ENCODE measurements at regions not wholly inside any gene's neighbourhood (a gene's known extent, or its start where the extent isn't known, plus 50 kb on each side); places are given as distances from the start of the nearest gene placed in this dataset.
"Not testable (repeated sequence)": the region's sequence is repeated elsewhere in the genome, so short reads cannot be mapped to it uniquely, and the experiment has no call there.

DNA sequence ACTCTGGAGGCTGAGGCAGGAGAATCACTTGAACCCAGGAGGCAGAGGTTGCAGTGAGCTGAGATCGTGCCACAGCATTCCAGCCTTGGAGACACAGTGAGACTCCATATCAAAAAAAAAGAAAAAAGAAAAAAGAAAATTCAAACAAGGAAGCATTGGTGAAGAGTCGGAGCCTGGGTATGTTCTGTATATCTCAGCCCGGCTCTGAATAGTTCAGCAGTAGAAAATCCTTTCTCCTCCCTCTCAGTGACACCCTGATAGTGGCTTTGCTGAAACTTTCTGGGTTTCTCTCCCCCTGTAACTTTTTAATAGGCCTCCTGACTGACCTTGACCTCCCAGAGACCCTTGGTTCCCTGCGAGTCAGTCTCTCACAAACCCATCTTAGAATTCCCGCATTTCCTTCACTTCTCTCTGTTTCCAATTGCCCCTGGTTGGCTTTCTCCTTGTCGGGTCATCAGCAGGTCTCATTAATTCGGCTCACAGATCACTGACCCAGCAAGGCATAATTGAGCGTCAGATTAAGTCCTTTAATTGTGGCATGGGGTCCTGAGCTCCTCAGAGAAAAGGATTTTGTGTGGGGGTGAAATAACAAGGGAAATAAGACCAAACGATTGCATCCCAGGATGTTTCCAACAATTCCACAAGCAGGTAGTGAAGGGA lies 541.6 kb upstream of the NRP1 start:
- H3K4me3 ChIP-seq (ENCODE audit: low read depth in 1 of 2, low read length in 2 of 2), result no peak overlapping the region
- no peak overlapping the region for H3K9ac ChIP-seq (ENCODE audit: low read length)
- H3K4me1 ChIP-seq (ENCODE audit: insufficient read depth, low read length), result no peaks in the 10 kb centered on the region
- no peak overlapping the region for H3K27ac ChIP-seq (ENCODE audit: low read depth, low read length)
- no peaks in the 10 kb centered on the region for H3K9me3 ChIP-seq (ENCODE audit: low read length)
- H3K27me3 ChIP-seq (ENCODE audit: control insufficient read depth in 1 of 2, insufficient read depth in 2 of 2, low read length in 2 of 2), result no peaks in the 10 kb centered on the region
- H3K36me3 ChIP-seq (ENCODE audit: insufficient read depth, low read length), result no peaks in the 10 kb centered on the region

DNA sequence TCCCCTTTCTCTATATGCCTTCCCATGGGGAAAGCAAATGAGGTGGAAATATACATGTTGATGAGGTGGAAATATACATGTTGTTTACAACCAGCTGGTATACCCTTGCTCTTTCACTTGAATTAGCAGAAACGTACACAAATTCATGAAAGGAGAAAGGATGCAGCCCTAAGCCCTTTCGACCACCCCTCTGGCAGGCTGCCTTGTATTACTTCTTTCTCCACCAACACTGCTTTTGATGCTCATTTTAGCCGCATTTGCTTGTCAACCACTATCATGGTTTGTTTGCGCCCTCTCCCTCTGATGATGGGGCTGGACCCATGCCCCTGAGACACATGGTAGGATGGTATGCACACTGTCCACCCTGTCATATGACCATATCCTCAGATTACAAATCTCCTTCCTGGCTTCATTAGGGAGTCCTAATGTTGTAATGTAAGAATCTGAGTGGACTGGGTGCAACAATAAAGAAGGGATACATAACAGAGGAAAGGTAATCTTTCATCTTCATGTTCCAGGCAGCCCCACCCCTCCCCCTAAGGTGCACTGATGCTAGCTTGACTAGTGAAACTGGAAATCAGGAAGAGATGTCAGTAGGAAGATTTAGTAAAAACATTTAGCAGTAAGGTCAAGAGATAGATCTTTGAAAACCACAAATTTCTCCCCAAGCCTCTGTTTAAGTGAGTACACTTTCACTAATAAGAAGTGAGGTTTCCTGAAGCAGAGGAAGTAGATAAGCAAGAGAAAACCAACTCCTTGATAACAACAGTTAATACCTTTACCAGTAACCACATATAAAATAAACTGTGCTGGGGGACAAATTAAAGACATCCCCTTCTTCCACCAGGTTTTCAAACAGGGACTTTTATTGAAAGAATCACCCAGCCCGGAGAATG lies 536.8 kb upstream of the NRP1 start:
- no peaks in the 10 kb centered on the region for H3K9me3 ChIP-seq (ENCODE audit: low read length)
- H3K36me3 ChIP-seq (ENCODE audit: insufficient read depth, low read length), result no peaks in the 10 kb centered on the region
- no peak overlapping the region for H3K9ac ChIP-seq (ENCODE audit: low read length)
- no peak overlapping the region for H3K27ac ChIP-seq (ENCODE audit: low read depth, low read length)
- no peak overlapping the region for H3K4me3 ChIP-seq (ENCODE audit: low read depth in 1 of 2, low read length in 2 of 2)
- H3K27me3 ChIP-seq (ENCODE audit: control insufficient read depth in 1 of 2, insufficient read depth in 2 of 2, low read length in 2 of 2), result no peaks in the 10 kb centered on the region
- peaks cover 6% of the 10 kb centered on the region for H3K4me1 ChIP-seq (ENCODE audit: insufficient read depth, low read length)

DNA sequence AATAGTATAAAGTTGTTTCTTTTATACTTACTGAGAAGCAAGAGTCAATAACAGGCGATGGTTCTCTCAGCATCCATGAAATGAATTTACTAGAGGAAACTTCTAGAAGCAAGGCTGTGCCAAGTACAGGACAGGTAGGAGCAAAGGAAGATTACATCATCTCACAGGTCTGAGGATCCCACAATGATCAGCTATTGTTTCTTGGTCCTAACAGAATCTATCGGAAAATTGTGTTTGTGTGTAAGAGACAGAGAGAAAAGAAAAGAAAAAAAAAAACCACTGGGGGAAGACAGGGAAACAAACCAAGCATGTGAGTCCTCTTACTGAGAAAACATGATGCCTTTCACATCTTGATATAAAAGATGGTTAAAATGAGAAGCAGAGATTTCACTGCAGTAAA lies 535.0 kb upstream of the NRP1 start:
- H3K9me3 ChIP-seq (ENCODE audit: low read length), result no peaks in the 10 kb centered on the region
- H3K27ac ChIP-seq (ENCODE audit: low read depth, low read length), result no peak overlapping the region
- no peaks in the 10 kb centered on the region for H3K27me3 ChIP-seq (ENCODE audit: control insufficient read depth in 1 of 2, insufficient read depth in 2 of 2, low read length in 2 of 2)
- H3K4me1 ChIP-seq (ENCODE audit: insufficient read depth, low read length), result peaks cover 6% of the 10 kb centered on the region
- H3K4me3 ChIP-seq (ENCODE audit: low read depth in 1 of 2, low read length in 2 of 2), result no peak overlapping the region
- no peaks in the 10 kb centered on the region for H3K36me3 ChIP-seq (ENCODE audit: insufficient read depth, low read length)
- H3K9ac ChIP-seq (ENCODE audit: low read length), result no peak overlapping the region

DNA sequence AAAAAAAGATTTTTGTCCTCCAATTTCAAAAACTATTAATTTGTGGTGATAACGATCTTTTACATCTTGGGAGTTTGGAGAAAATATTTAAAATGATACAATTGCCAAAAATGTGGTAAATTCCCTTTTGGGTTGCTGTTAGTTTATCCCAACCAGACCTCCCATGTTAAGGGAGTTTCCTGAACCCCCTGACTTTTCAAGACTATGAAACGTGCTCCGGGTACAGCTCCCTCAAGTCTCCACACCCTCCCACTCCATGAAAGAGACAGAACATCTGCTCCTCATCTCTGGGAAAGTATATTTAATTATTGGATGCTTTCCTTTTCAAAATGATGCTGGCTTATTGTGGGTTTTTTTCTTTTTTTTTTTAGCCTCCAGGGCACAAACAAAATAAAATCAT lies 534.6 kb upstream of the NRP1 start:
- Histone ChIP-seq H3K36me3 (ENCODE audit: insufficient read depth, low read length) (no peaks in the 10 kb centered on the region), H3K27ac (ENCODE audit: low read depth, low read length) (no peak overlapping the region), H3K4me1 (ENCODE audit: insufficient read depth, low read length) (peaks cover 6% of the 10 kb centered on the region), H3K27me3 (ENCODE audit: control insufficient read depth in 1 of 2, insufficient read depth in 2 of 2, low read length in 2 of 2) (no peaks in the 10 kb centered on the region), H3K9me3 (ENCODE audit: low read length) (no peaks in the 10 kb centered on the region), H3K4me3 (ENCODE audit: low read depth in 1 of 2, low read length in 2 of 2) (no peak overlapping the region), H3K9ac (ENCODE audit: low read length) (no peak overlapping the region)

DNA sequence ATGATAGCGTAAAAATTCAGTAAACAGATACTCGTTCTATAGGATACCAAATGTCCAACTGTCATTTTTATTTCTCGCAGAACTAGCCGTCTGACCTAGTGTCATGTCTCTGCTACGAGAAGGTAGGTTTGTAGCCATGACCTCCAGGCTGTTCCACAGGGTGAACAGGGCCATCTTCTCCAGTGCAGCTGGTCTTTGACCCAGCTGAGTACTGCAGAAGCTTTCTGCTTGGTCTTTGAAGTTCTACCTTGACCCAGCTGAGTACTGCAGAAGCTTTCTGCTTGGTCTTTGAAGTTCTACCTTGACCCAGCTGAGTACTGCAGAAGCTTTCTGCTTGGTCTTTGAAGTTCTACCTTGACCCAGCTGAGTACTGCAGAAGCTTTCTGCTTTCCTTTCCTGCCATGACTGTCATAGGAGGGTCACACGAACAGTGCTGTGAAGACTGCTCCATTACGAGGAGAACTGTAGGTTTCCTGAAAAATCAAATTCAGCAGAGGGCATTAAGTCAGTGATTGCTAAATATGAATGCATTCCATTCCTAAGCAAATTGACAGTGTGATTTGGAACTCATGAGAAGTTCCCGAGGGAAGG lies 532.8 kb upstream of the NRP1 start:
- not testable (repeated sequence) for H3K36me3 ChIP-seq (ENCODE audit: insufficient read depth, low read length); H3K9ac ChIP-seq (ENCODE audit: low read length)

DNA sequence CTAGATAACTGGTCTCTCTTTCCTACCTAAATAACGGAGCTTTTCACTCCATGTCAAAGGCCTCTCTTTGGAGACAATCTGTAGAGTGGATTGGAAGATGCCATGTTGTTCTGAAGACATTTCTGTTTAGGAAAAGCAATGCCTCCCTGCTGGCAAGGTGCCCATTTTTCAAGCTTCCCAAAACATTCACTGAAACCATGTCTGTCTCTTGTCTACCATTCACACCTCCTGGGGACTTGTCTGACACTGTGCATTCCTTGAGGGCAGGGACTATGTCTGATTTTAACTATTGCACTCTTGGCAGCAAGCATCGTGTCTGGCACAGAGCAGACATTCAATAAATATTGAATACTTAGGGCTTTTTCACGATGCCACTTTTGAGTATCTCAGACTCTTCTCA lies 528.9 kb upstream of the NRP1 start:
- Histone ChIP-seq H3K4me3 (ENCODE audit: low read depth in 1 of 2, low read length in 2 of 2) (no peak overlapping the region), H3K4me1 (ENCODE audit: insufficient read depth, low read length) (no peaks in the 10 kb centered on the region), H3K9ac (ENCODE audit: low read length) (no peak overlapping the region), H3K36me3 (ENCODE audit: insufficient read depth, low read length) (no peaks in the 10 kb centered on the region), H3K27me3 (ENCODE audit: control insufficient read depth in 1 of 2, insufficient read depth in 2 of 2, low read length in 2 of 2) (no peaks in the 10 kb centered on the region), H3K27ac (ENCODE audit: low read depth, low read length) (no peak overlapping the region), H3K9me3 (ENCODE audit: low read length) (no peaks in the 10 kb centered on the region)

More for the DNA sequence above, 532.8 kb upstream of the NRP1 start:
- not testable (repeated sequence) for H3K27ac ChIP-seq (ENCODE audit: low read depth, low read length); H3K4me3 ChIP-seq (ENCODE audit: low read depth in 1 of 2, low read length in 2 of 2); H3K9me3 ChIP-seq (ENCODE audit: low read length); H3K4me1 ChIP-seq (ENCODE audit: insufficient read depth, low read length); H3K27me3 ChIP-seq (ENCODE audit: control insufficient read depth in 1 of 2, insufficient read depth in 2 of 2, low read length in 2 of 2)

DNA sequence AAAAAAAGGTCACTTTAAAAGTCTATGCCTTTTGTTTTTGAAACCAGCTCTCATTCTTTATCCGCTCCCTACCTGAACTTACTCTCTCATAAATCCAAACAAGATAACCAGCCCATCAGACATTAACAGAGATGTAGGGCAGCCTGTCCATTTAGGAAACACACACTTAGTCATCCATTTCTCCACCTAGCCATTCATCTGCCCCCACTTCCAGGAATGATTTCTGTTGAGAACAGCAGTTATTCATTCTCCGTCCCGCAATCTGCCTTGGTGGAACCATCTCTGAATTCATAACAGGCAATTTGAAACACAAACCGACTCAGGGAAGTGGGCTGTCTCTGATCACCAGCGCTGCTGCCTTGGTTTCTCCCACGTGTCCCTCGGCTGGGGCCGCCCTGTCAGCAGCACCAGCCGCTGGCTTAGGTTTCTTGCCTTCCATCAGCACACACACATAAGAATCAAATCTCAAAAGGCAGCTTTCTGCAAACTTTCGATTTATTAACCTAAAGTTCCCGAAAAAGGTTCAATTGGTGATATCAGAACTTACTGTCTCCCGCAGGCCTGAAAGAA lies 528.2 kb upstream of the NRP1 start:
- no peaks in the 10 kb centered on the region for H3K36me3 ChIP-seq (ENCODE audit: insufficient read depth, low read length)
- H3K27ac ChIP-seq (ENCODE audit: low read depth, low read length), result no peak overlapping the region
- H3K9ac ChIP-seq (ENCODE audit: low read length), result no peak overlapping the region
- H3K4me1 ChIP-seq (ENCODE audit: insufficient read depth, low read length), result no peaks in the 10 kb centered on the region
- no peaks in the 10 kb centered on the region for H3K27me3 ChIP-seq (ENCODE audit: control insufficient read depth in 1 of 2, insufficient read depth in 2 of 2, low read length in 2 of 2)
- no peak overlapping the region for H3K4me3 ChIP-seq (ENCODE audit: low read depth in 1 of 2, low read length in 2 of 2)
- no peaks in the 10 kb centered on the region for H3K9me3 ChIP-seq (ENCODE audit: low read length)

DNA sequence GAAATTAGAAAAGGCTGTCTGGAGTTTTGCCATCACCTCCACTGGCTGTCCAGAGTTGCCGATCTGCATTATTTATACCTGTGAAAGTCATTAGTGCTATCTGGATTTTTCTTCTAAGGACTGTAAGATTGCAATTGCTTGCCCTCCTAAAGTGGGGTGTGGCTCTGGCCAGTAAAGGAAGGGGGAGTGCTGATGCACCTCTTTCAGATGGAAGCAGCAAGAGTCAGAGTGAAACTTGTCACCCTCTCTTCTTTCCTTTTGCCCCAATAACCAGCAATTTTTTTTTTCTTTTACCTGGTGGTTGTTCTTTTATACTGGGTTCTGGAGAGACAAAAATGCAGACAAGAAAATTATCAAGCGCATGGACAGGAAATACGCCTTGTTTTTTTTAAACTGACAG lies 527.4 kb upstream of the NRP1 start:
- H3K36me3 ChIP-seq (ENCODE audit: insufficient read depth, low read length), result no peaks in the 10 kb centered on the region
- no peaks in the 10 kb centered on the region for H3K27me3 ChIP-seq (ENCODE audit: control insufficient read depth in 1 of 2, insufficient read depth in 2 of 2, low read length in 2 of 2)
- H3K4me3 ChIP-seq (ENCODE audit: low read depth in 1 of 2, low read length in 2 of 2), result no peak overlapping the region
- no peaks in the 10 kb centered on the region for H3K9me3 ChIP-seq (ENCODE audit: low read length)
- H3K9ac ChIP-seq (ENCODE audit: low read length), result no peak overlapping the region
- H3K4me1 ChIP-seq (ENCODE audit: insufficient read depth, low read length), result no peaks in the 10 kb centered on the region
- H3K27ac ChIP-seq (ENCODE audit: low read depth, low read length), result no peak overlapping the region

DNA sequence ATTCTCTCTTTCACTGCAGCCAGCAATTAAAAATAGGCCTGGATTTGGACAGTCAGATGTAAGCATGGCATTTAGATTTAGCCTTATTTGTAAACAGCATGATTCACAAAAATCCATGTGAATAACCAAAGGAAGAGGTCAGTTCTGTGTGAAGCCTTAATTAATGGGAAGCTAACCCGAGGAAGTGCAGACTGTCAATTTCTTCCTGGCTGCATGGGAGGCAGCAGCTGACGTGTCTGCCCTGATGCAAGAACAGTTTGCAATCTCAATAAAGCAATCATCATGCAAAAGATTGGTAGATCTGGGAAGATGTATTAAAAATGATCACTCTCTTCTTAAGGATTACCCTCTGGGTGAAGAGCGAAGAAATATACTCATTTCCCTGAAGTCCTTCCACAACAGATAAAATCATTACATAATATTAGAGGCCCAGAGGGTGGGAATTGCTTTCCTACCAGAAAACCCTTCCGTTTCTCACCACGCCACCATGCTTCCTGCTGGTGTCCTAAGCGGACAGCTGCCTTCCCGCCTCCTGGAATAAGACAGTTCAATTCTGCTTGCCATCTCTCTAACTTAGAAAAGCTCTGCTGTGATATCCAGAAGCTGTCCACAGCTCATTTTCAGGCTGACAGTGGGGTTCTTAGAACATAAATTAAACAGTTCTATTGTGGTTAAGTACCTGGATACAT lies 526.7 kb upstream of the NRP1 start:
- Histone ChIP-seq H3K9ac (ENCODE audit: low read length) (no peak overlapping the region), H3K27ac (ENCODE audit: low read depth, low read length) (no peak overlapping the region), H3K4me3 (ENCODE audit: low read depth in 1 of 2, low read length in 2 of 2) (no peak overlapping the region), H3K36me3 (ENCODE audit: insufficient read depth, low read length) (no peaks in the 10 kb centered on the region), H3K27me3 (ENCODE audit: control insufficient read depth in 1 of 2, insufficient read depth in 2 of 2, low read length in 2 of 2) (no peaks in the 10 kb centered on the region), H3K4me1 (ENCODE audit: insufficient read depth, low read length) (no peaks in the 10 kb centered on the region), H3K9me3 (ENCODE audit: low read length) (no peaks in the 10 kb centered on the region)

DNA sequence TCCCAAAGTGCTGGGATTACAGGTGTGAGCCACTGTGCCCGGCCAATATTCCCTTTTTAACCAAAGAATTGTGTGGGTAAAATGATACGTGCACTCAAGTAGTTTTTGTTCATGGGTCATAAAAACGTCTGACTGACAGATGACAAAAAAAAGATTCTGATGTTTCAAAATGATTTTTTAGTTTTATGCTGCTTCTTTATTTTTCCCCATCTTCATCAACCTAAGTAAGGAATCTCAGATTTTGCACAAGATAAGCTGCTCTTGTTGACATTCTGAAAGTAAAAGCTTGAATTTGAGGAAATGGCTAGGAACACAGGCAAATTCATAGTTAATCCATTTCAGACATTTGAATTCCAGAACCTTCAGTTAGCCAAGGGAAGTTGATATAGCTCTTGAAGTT lies 526.1 kb upstream of the NRP1 start:
- no peak overlapping the region for H3K27ac ChIP-seq (ENCODE audit: low read depth, low read length)
- no peaks in the 10 kb centered on the region for H3K4me1 ChIP-seq (ENCODE audit: insufficient read depth, low read length)
- no peaks in the 10 kb centered on the region for H3K36me3 ChIP-seq (ENCODE audit: insufficient read depth, low read length)
- no peak overlapping the region for H3K9ac ChIP-seq (ENCODE audit: low read length)
- no peaks in the 10 kb centered on the region for H3K27me3 ChIP-seq (ENCODE audit: control insufficient read depth in 1 of 2, insufficient read depth in 2 of 2, low read length in 2 of 2)
- no peak overlapping the region for H3K4me3 ChIP-seq (ENCODE audit: low read depth in 1 of 2, low read length in 2 of 2)
- no peaks in the 10 kb centered on the region for H3K9me3 ChIP-seq (ENCODE audit: low read length)

Measured in muscle layer of colon (tissue), 2 donors.